MM.1S (cell line): ENCODE measurements at regions not wholly inside any gene's neighbourhood (a gene's known extent, or its start where the extent isn't known, plus 50 kb on each side); places are given as distances from the start of the nearest gene placed in this dataset.

Experiments used
- DNase-seq: peaks from one replicate; pipeline ENCODE4 v3.0.0-alpha.2; 2015
- H2AFZ ChIP-seq: fragments of 300-600 bp; sonication (generic); 2 replicates; pipeline ENCODE4 v1.6.0; 2016; ENCODE audit warnings: antibody characterized with exemption, low read length
- H3F3A ChIP-seq: fragments of 300-600 bp; sonication (generic); 2 replicates; pipeline ENCODE4 v1.6.1; 2016; ENCODE audit warnings: mild to moderate bottlenecking, antibody characterized with exemption, low read length, moderate library complexity, mixed read lengths; ENCODE audit not compliant: insufficient read depth
- H3K27ac ChIP-seq: fragments of 300-600 bp; sonication (generic); 2 replicates; pipeline ENCODE4 v1.5.1; 2016; ENCODE audit warnings: mild to moderate bottlenecking, low read length
- H3K27me3 ChIP-seq: fragments of 300-600 bp; sonication (generic); replicated peaks from 2 replicates; pipeline ENCODE4 v1.6.0; 2016; ENCODE audit warnings: low read length; ENCODE audit not compliant: insufficient read depth
- H3K36me3 ChIP-seq: fragments of 300-600 bp; sonication (generic); replicated peaks from 2 replicates; pipeline ENCODE4 v1.6.1; 2016; ENCODE audit warnings: mild to moderate bottlenecking, low read length, mixed read lengths; ENCODE audit not compliant: insufficient read depth
- H3K4me1 ChIP-seq: fragments of 300-600 bp; sonication (generic); 2 replicates; pipeline ENCODE4 v1.6.1; 2016; ENCODE audit warnings: low read length, mixed read lengths
- H3K4me2 ChIP-seq: fragments of 300-600 bp; sonication (generic); 2 replicates; pipeline ENCODE4 v1.6.0; 2016; ENCODE audit warnings: low read depth, low read length
- H3K4me3 ChIP-seq: fragments of 300-600 bp; sonication (generic); 2 replicates; pipeline ENCODE4 v1.5.1; 2016; ENCODE audit warnings: low read length, mixed read lengths
- H3K79me2 ChIP-seq: fragments of 300-600 bp; sonication (generic); 2 replicates; pipeline ENCODE4 v1.6.1; 2016; ENCODE audit warnings: mixed run types, low read length, mixed read lengths
- H3K9ac ChIP-seq: fragments of 300-600 bp; sonication (generic); 2 replicates; pipeline ENCODE4 v1.6.1; 2016; ENCODE audit warnings: low read length, mixed read lengths
- H3K9me2 ChIP-seq: fragments of 300-600 bp; sonication (generic); replicated peaks from 2 replicates; pipeline ENCODE4 v1.6.1; 2016; ENCODE audit warnings: mild to moderate bottlenecking, low read length, mixed read lengths; ENCODE audit not compliant: insufficient read depth
- H3K9me3 ChIP-seq: fragments of 300-600 bp; sonication (generic); replicated peaks from 2 replicates; pipeline ENCODE4 v1.6.1; 2016; ENCODE audit warnings: mild to moderate bottlenecking, low read length, mixed read lengths; ENCODE audit not compliant: insufficient read depth
- H4K20me1 ChIP-seq: fragments of 300-600 bp; sonication (generic); 2 replicates; pipeline ENCODE4 v1.6.1; 2016; ENCODE audit warnings: mild to moderate bottlenecking, low read length, moderate library complexity, mixed read lengths; ENCODE audit not compliant: insufficient read depth
- CTCF ChIP-seq: fragments of 300-600 bp; sonication (generic); IDR thresholded peaks from 2 replicates; pipeline ENCODE4 v1.5.1; 2016; ENCODE audit warnings: antibody characterized with exemption, low read length, mixed read lengths
- EZH2 ChIP-seq: fragments of 300-600 bp; sonication (generic); optimal IDR thresholded peaks from 2 replicates; pipeline ENCODE3; 2017; ENCODE audit warnings: low read depth, mild to moderate bottlenecking, antibody characterized with exemption, low read length, mixed read lengths
- EZH2phosphoT487 ChIP-seq: fragments of 300-600 bp; sonication (generic); IDR thresholded peaks from 2 replicates; pipeline ENCODE4 v1.6.1; 2018; ENCODE audit warnings: antibody characterized with exemption, low read length

- no peaks in the 10 kb centered on the region for H4K20me1 ChIP-seq
- no peak overlapping the region for H3K9ac ChIP-seq
- peak overlapping the region; percentile 33; the same call in 1 of the 2 replicates for H3K27ac ChIP-seq
- no peaks in the 10 kb centered on the region for H3K27me3 ChIP-seq
- peaks cover 25% of the 10 kb centered on the region for H3K4me1 ChIP-seq
- no peaks in the 10 kb centered on the region for H3K9me2 ChIP-seq
- H3K4me2 ChIP-seq: 0 out of 2 replicates have a peak overlapping the region, but pooled peaks have one; percentile 15
- H3K4me3 ChIP-seq: no peak overlapping the region
- H3F3A ChIP-seq: peaks cover 15% of the 10 kb centered on the region
- DNase-seq: peak; percentile 76
- TF ChIP-seq CTCF (no peak), EZH2 (no peak), EZH2phosphoT487 (no peak)
- H3K79me2 ChIP-seq: no peaks in the 10 kb centered on the region
- no peak overlapping the region for H2AFZ ChIP-seq
- H3K36me3 ChIP-seq: no peaks in the 10 kb centered on the region
- no peaks in the 10 kb centered on the region for H3K9me3 ChIP-seq
Observed at GRCh38 chr11:37282367-37282766, 684.3 kb upstream of the RAG2 start.

GRCh38 chr11:37280200-37280599 lies 682.2 kb upstream of the RAG2 start:
- DNase-seq: no peak
- H3K79me2 ChIP-seq: no peaks in the 10 kb centered on the region
- no peaks in the 10 kb centered on the region for H3K27me3 ChIP-seq
- H3K27ac ChIP-seq: no peak overlapping the region
- H3K4me3 ChIP-seq: no peak overlapping the region
- TF ChIP-seq EZH2 (no peak), EZH2phosphoT487 (no peak), CTCF (no peak)
- no peak overlapping the region for H3K4me2 ChIP-seq
- no peaks in the 10 kb centered on the region for H3K9me2 ChIP-seq
- no peaks in the 10 kb centered on the region for H3K36me3 ChIP-seq
- H2AFZ ChIP-seq: no peak overlapping the region
- no peak overlapping the region for H3K9ac ChIP-seq
- peaks cover 11% of the 10 kb centered on the region for H3K4me1 ChIP-seq
- H4K20me1 ChIP-seq: no peaks in the 10 kb centered on the region
- peaks cover 4% of the 10 kb centered on the region; the same call in 1 of the 2 replicates for H3F3A ChIP-seq
- H3K9me3 ChIP-seq: no peaks in the 10 kb centered on the region

- Histone ChIP-seq H3K4me1 (peaks cover 9% of the 10 kb centered on the region), H3K79me2 (no peaks in the 10 kb centered on the region), H4K20me1 (no peaks in the 10 kb centered on the region), H3K9me3 (no peaks in the 10 kb centered on the region), H3K36me3 (no peaks in the 10 kb centered on the region), H3K27me3 (no peaks in the 10 kb centered on the region), H3K9ac (no peak overlapping the region), H3K4me3 (no peak overlapping the region), H3K27ac (no peak overlapping the region), H3K4me2 (no peak overlapping the region), H2AFZ (no peak overlapping the region), H3F3A (peaks cover 4% of the 10 kb centered on the region; the same call in 1 of the 2 replicates), H3K9me2 (no peaks in the 10 kb centered on the region)
- DNase-seq: no peak
- TF ChIP-seq EZH2 (no peak), CTCF (no peak), EZH2phosphoT487 (no peak)
Observed at GRCh38 chr11:37277896-37278465, 679.9 kb upstream of the RAG2 start.
